Activated CD8-positive, alpha-beta memory T cell treated with anti-CD3 and anti-CD28 coated beads, Interleukin-2, amount 50 U/mL, for 24 hours (primary cell): ENCODE measurements at regions not wholly inside any gene's neighbourhood (a gene's known extent, or its start where the extent isn't known, plus 50 kb on each side); places are given as distances from the start of the nearest gene placed in this dataset.
A peak's percentile ranks its signal among the peaks of the same experiment; 100 is the strongest.
"Not testable (repeated sequence)": the region's sequence is repeated elsewhere in the genome, so short reads cannot be mapped to it uniquely, and the experiment has no call there.

Experiments used
- DNase-seq: peaks from one replicate; pipeline ENCODE4 v3.0.0-alpha.2; 2020; ENCODE audit errors: extremely low read depth

- no peak for DNase-seq
These were observed 50.8 kb upstream of the MBOAT1 start for GRCh38 chr6:20263059-20263458.

DNA sequence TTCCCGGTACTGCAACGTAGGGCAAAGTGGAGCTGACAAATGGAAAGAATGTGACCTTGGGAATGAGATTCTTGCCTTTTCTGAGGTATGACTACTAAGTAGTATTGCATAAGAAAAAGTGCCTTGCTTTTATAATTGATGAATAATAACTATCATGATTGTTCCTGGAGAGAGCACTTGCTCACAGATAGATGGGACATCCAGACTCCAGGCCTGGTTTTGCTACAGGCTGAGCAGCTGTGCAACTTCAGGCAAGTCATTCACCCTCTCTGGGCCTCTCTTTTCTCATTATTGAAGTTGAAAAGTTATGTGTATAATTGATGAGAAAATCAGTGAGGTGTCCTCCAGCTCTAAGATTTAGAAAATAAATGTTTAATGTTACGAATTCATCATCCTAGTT lies 53.6 kb upstream of the MBOAT1 start:
- no peak for DNase-seq

DNA sequence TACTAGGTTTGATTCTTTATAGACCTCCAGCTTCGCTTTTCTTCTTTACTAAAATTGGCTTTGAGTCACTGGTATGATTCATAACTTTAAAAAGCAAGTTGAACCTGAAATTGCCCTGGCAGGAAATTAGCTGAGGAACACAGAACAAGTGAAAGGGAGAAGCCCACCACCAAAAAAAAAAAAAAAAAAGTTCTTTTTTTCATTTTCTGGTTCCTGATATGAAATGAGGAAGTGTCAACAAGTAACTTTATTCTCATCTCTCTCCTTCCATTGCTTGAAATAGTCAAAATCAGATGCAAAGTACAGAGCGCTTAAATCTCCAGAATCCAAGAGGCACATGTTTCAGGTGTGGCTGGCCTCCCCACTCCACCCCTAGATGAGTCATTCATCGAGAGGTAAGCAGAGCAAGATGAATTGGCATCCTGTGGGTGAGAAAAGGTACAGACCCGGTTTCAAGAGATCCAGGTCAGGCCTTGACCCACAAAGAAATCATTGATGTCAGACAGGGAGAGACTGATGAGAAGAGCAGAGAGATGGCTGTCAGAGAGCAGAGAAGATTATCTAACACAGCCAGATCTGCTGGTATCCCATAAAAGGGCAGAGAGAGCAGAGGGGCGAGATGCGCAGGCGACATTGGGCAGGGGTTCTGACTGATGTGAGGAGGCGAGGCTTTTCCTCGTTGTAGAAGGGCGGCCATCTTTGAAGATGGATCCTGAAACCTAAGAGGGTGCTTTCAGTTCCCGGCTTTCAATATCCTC lies 54.8 kb upstream of the MBOAT1 start:
- no peak for DNase-seq

DNA sequence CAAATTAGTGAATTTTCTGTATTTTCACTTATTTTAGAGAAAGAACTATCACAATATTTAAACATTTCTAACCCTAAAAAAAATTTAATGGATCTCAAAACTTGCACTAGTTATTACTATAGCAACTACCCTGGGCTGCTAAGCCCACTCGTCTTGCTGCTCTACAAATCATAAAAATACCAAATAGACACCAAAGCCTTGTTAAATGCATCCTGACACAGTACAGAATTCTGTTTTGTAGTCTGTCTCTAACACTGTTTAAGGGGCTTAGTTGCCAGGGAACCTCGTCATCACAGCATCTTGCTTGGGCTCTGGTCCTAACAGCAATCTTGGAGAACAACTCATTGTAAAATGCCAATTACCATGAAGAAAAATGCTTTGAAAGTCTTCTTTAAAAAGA lies 56.9 kb upstream of the MBOAT1 start:
- no peak for DNase-seq

DNA sequence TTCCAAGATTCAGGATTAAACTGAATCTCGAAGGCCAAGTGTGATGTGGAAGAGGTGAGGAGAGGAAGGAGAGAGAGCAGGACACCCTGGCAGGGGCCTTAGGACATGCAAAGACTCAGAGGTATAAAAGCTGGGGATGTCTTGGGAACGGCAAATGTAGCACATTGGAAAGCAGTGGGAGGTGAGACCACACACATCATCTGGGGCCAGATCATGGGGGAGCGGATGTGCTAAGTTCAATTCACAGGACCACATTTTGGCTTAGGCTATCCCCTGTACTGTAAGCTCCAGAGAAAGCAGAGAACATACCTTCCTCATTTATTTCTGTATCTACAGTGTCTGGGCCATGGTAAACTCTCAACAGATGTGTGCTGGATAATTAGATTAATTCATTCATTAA lies 59.5 kb upstream of the MBOAT1 start:
- no peak for DNase-seq

DNA sequence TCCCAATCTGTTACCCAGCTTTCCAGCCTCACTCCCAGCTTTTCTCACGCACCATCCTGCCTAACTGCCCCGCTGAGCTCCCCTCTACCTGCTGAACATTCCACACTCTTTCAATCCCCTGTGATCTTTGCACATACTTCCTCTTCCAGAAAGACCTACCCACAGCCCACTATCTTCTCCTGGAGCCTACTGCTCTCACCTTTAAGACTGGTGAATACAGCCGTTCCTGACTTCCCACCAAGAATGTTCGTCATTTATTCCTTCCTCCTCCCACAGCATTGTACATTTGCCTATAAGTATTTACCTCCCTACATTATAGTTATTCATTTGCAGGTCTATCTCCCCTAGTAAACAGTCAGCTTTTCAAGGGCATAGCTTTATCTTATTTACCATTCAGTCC lies 61.9 kb upstream of the MBOAT1 start:
- no peak for DNase-seq

DNA sequence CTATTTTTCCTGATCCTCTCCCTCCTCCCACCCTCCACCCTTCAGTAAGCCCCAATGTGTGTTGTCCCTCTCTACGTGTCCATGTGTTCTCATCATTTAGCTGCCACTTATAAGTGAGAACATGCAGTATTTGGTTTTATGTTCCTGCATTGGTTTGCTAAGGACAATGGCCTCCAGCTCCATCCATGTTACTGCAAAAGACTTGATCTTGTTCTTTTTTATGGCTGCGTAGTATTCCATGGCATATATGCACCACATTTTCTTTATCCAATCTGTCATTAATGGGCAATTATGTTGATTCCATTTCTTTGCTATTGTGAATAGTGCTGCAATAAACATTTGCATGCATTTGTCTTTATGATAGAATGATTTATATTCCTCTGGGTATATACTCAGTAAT lies 63.6 kb upstream of the MBOAT1 start:
- DNase-seq, result not testable (repeated sequence)

GRCh38 chr6:20277724-20278123 lies 65.5 kb upstream of the MBOAT1 start:
- DNase-seq, result not testable (repeated sequence)

- no peak for DNase-seq
These were observed 66.8 kb upstream of the MBOAT1 start for GRCh38 chr6:20279051-20279450.

DNA sequence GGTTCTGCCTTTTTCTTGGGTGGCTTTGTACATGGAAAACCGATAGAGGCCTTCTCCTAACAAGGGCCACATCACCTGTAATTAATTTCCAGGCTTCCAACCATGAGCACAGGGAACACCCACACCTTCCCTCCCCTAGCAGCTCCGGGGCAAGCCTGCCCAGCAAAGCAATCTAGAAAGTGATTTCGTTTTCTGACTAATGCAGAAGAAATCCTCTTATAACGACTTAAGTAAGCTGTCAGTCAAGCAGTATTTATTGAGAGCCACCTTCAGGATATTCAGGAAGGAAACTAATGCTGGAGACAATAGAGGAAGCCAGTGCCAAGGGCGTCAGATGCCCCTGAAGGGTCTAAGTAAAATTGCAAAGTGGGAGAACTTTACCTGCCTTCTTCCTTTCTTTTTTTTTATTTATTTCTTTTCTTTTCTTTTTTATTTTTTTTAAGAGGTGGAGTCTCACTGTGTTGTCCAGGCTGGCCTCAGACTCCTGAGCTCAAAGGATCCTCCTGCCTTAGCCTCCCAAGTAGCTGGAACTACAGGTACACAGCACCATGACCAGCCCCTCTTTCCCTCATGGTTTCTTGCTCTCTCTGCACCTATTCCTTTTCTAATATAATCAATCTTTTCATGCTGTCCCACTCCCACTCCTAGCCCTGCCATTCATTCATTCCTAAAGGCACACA lies 67.5 kb upstream of the MBOAT1 start:
- DNase-seq, result no peak

- no peak for DNase-seq
These were observed 68.0 kb upstream of the MBOAT1 start for GRCh38 chr6:20280288-20280621.

- no peak for DNase-seq
These were observed 72.4 kb upstream of the MBOAT1 start for GRCh38 chr6:20284672-20285071.

- no peak for DNase-seq
These were observed 74.8 kb upstream of the MBOAT1 start for GRCh38 chr6:20286968-20287565.

DNA sequence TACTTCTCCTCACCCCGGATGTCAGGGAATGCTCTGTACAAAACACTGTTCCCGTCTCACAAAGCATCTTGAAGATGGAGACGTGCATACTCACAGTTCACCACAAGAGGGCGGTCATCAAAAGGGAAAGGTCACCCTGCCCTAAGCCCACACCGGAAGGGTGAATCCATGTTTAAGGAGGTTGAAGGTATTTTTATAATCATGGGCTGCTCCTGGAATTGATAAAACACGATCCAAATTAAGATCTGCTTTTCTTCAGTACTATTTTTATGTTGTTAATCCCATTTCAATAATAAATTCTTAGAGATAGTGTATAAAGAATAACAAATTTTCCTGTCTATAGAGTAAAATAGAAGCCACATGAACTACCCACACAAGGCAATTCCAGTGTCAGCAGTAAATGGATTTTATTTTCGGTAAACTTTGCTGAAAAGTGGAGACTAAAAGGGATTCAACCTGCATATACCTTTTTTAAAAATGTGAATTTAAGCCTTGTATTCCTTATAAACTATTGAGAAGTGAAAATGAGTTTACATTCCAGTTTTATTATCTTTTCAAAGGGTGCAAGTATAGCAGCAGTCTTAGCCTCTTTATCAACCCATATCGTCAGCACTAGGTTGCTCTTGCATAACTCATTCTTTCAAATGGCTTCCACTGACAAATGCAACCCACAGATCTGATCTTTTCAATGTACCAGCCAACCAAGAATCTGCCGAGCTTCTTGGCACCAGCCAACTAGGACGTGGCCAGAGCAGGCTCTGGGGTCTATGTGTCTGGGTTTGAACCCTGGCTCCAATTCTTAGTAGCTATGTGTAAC lies 79.7 kb upstream of the MBOAT1 start:
- peak; percentile 64 for DNase-seq

GRCh38 chr6:20292905-20293304 lies 80.6 kb upstream of the MBOAT1 start:
- DNase-seq, result no peak

- DNase-seq, result no peak
These were observed 89.0 kb upstream of the MBOAT1 start for GRCh38 chr6:20301256-20301655.

DNA sequence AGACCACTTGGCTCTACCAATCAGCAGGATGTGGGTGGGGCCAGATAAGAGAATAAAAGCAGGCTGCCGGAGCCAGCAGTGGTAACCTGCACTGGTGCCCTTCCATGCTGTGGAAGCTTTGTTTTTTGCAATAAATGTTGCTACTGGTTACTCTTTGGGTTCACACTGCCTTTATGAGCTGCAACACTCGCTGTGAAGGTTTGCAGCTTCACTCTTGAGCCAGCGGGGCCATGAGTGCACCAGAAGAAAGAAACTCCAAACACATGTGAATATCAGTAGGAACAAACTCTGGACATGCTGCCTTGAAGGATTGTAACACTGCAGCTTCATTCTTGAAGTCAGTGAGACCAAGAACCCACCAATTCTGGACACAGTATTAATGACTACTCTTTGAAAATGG lies 89.9 kb upstream of the MBOAT1 start:
- no peak for DNase-seq

- DNase-seq, result no peak
These were observed 90.5 kb upstream of the MBOAT1 start for GRCh38 chr6:20302702-20303251.

- DNase-seq, result no peak
These were observed 94.2 kb upstream of the MBOAT1 start for GRCh38 chr6:20306491-20306890.

DNA sequence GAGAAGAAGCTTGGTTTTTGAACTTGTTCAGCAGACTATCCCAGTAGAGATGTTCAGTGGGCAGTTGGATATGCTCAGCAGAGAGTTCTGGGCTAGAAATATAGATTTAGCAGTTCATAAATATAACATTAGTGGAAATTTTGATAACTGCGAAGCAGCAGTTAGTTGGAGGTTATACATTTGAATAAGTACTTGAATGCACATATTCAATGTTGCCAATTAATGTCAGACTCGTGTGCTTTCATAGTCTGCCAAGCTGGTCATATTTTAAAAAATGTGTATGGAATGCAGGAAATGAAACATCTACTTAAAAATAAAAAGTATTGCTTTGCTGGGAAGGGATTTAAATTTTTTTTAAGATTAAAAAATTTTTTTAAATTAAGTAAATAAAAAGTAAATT lies 92.5 kb upstream of the E2F3 start:
- no peak for DNase-seq

DNA sequence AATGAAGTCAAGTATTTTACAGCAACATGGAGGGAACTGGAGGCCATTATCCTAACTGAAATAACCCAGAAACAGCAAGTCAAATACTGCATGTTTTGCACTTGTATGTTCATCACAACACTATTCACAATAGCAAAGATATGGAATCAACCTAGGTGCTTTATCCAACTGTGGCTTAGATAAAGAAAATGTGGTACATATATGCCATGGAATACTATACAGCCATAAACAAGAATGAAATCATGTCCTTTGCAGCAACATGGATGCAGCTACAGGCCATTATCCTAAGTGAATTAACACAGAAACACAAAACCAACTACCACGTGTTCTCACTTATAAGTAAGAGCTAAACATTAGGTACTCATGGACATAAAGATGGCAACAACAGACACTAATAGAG lies 91.5 kb upstream of the E2F3 start:
- DNase-seq, result no peak

DNA sequence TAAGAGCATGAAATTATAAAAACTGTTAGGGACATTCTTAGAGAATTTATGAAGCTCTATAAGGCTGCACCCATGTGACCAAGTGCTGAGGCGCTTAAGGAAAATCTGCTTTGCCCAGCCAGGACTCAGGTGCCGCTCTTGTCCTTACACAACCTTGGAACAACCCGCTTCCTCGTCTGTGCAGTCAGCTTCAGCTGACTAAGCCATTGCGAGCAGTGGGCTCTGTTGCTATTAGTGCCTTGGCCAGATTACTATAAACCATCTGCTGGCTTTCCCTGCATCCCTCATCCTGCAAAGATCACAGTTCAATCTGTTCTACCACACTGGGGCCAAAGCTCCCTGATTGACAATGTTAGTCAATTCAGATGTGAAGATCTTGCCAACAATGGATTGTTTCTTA lies 89.1 kb upstream of the E2F3 start:
- no peak for DNase-seq
